Tibial nerve (tissue), 4 donors: ENCODE measurements at regions not wholly inside any gene's neighbourhood (a gene's known extent, or its start where the extent isn't known, plus 50 kb on each side); places are given as distances from the start of the nearest gene placed in this dataset.

Experiments
- DNase-seq, 2 donors: peaks; one replicate each; pipeline ENCODE4 v3.0.0-alpha.2; 2019; ENCODE audit warnings: low spot score in 2 of 2
- H3K27ac ChIP-seq, 4 donors: fragments of 200-600 bp; sonication (generic) in 3 of 4; one replicate each; pipeline ENCODE4 v1.5.1; 2017 to 2019; ENCODE audit warnings: mild to moderate bottlenecking in 1 of 4
- H3K27me3 ChIP-seq, 2 donors: fragments of 200-600 bp; sonication (generic) in 1 of 2; one replicate each; pipeline versions ENCODE4 v1.5.1 to v1.6.0; 2017 to 2019
- H3K36me3 ChIP-seq, 3 donors: fragments of 200-600 bp; sonication (generic); one replicate each; pipeline ENCODE4 v1.5.1; 2018 to 2019
- H3K4me1 ChIP-seq, 4 donors: fragments of 200-600 bp; sonication (generic) in 3 of 4; one replicate each; pipeline ENCODE4 v1.5.1; 2017 to 2019
- H3K4me3 ChIP-seq, 4 donors: fragments of 200-600 bp; sonication (generic) in 3 of 4; one replicate each; pipeline ENCODE4 v1.5.1; 2017 to 2019; ENCODE audit warnings: mild to moderate bottlenecking in 1 of 4, moderate library complexity in 1 of 4
- H3K9me3 ChIP-seq, 4 donors: fragments of 200-600 bp; sonication (generic) in 3 of 4; one replicate each; pipeline ENCODE4 v1.5.1; 2017 to 2019
- EP300 ChIP-seq, 2 donors: sonication (generic); formaldehyde crosslinking; IDR thresholded peaks; one replicate each; pipeline ENCODE4 v1.6.1; 2017; ENCODE audit warnings: antibody characterized with exemption in 2 of 2, mild to moderate bottlenecking in 1 of 2
- POLR2A ChIP-seq, 2 donors: fragments of 450-650 bp; IDR thresholded peaks; one replicate each; pipeline ENCODE4 v1.6.1; 2017; ENCODE audit warnings: antibody characterized with exemption in 2 of 2, mild to moderate bottlenecking in 2 of 2, moderate library complexity in 2 of 2
- WGBS, 2 donors: methylation state at CpG; one replicate each; pipeline ENCODE4 v1.1.5; 2018; 5-methylcytosine and 5-hydroxymethylcytosine counted together
- TF ChIP-seq, protein P1 (sequence below), 5 experiments: fragments of 200-600 bp in 3 of 5; fragments of 450-650 bp in 2 of 5; sonication (generic) in 3 of 5; IDR thresholded peaks; one replicate each; pipeline ENCODE4 v1.5.1; 2016 to 2019; ENCODE audit warnings: antibody characterized with exemption in 5 of 5, mild to moderate bottlenecking in 3 of 5, moderate library complexity in 2 of 5

- no peak for DNase-seq
- 77 to 85% methylated on average over 4 of the region's 4 CpGs for WGBS, 2 donors
- H3K27me3 ChIP-seq, result no peaks in the 10 kb centered on the region
- H3K9me3 ChIP-seq, result peaks cover 0 to 18% (median 2%) of the 10 kb centered on the region in 4 donors
- H3K4me1 ChIP-seq, result no peaks in the 10 kb centered on the region
- TF ChIP-seq, protein P1, sequence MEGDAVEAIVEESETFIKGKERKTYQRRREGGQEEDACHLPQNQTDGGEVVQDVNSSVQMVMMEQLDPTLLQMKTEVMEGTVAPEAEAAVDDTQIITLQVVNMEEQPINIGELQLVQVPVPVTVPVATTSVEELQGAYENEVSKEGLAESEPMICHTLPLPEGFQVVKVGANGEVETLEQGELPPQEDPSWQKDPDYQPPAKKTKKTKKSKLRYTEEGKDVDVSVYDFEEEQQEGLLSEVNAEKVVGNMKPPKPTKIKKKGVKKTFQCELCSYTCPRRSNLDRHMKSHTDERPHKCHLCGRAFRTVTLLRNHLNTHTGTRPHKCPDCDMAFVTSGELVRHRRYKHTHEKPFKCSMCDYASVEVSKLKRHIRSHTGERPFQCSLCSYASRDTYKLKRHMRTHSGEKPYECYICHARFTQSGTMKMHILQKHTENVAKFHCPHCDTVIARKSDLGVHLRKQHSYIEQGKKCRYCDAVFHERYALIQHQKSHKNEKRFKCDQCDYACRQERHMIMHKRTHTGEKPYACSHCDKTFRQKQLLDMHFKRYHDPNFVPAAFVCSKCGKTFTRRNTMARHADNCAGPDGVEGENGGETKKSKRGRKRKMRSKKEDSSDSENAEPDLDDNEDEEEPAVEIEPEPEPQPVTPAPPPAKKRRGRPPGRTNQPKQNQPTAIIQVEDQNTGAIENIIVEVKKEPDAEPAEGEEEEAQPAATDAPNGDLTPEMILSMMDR (IDR thresholded peaks at IDR 0.05), result no peak
- TF ChIP-seq POLR2A (IDR thresholded peaks at IDR 0.05) (no peak), EP300 (IDR thresholded peaks at IDR 0.05) (no peak)
- H3K4me3 ChIP-seq, result no peak overlapping the region
- no peak overlapping the region for H3K27ac ChIP-seq
- H3K36me3 ChIP-seq, result no peaks in the 10 kb centered on the region
Observed at GRCh38 chr15:54815556-54815955, 381.2 kb downstream of the RSL24D1 start.

DNA sequence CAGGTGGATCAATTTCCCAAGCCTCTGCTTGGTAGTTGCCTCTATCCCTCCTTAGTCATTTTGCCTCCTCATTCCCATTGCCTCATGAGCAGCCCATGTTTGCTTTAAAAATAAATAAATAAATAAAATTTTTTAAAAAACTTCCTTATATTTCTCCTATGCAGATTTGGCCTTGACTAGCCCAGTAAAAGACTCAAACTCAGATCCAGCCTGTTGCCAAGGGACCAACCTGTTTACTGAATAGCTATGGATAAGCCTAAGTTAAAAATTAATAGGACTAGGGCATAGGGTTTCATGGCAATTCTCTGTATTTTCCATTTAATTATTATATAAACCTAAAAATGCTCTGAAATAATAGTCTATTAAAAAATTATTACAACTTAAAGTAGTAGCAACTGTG is 384.4 kb downstream of the RSL24D1 start:
- H3K4me1 ChIP-seq, result no peaks in the 10 kb centered on the region
- no peak overlapping the region for H3K4me3 ChIP-seq
- H3K36me3 ChIP-seq, result no peaks in the 10 kb centered on the region
- no peak overlapping the region for H3K27ac ChIP-seq
- TF ChIP-seq, protein P1 (IDR thresholded peaks at IDR 0.05), result no peak
- TF ChIP-seq POLR2A (IDR thresholded peaks at IDR 0.05), result no peak
- no peak for TF ChIP-seq EP300 (IDR thresholded peaks at IDR 0.05)
- H3K27me3 ChIP-seq, result no peaks in the 10 kb centered on the region
- DNase-seq, result no peak
- H3K9me3 ChIP-seq, result peaks cover 0 to 18% (median 2%) of the 10 kb centered on the region in 4 donors

GRCh38 chr15:54810496-54810895 is 386.2 kb downstream of the RSL24D1 start:
- H3K4me1 ChIP-seq, result no peaks in the 10 kb centered on the region
- no peaks in the 10 kb centered on the region for H3K36me3 ChIP-seq
- TF ChIP-seq EP300 (IDR thresholded peaks at IDR 0.05), result no peak
- no peak for TF ChIP-seq POLR2A (IDR thresholded peaks at IDR 0.05)
- TF ChIP-seq, protein P1 (IDR thresholded peaks at IDR 0.05), result no peak
- H3K4me3 ChIP-seq, result no peak overlapping the region
- no peak for DNase-seq
- H3K27ac ChIP-seq, result no peak overlapping the region
- H3K9me3 ChIP-seq, result peaks cover 0 to 18% (median 2%) of the 10 kb centered on the region in 4 donors
- no peaks in the 10 kb centered on the region for H3K27me3 ChIP-seq

DNA sequence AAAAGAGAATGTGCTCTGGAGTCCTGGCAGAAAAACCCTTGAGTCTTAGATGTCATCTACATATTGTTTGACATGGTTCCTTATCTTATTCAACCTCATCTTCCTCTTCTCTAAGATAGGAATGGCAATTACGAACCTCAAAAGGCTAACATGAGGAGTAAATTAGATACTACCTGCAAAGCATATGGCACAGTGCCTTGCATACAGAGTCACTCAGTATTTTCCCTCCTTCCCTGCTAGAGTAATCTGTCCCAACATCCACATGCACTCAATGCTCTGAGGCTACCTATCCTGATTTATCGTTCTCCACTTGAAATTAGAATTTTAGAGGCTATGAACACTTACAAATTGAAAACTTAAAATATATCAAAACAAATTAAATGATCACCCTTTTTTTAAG is 386.7 kb downstream of the RSL24D1 start:
- no peaks in the 10 kb centered on the region for H3K27me3 ChIP-seq
- no peak for DNase-seq
- H3K36me3 ChIP-seq, result no peaks in the 10 kb centered on the region
- no peak overlapping the region for H3K27ac ChIP-seq
- 86 to 90% methylated on average over 2 of the region's 2 CpGs for WGBS, 2 donors
- H3K9me3 ChIP-seq, result peaks cover 0 to 18% (median 2%) of the 10 kb centered on the region in 4 donors
- TF ChIP-seq, protein P1 (IDR thresholded peaks at IDR 0.05), result no peak
- TF ChIP-seq EP300 (IDR thresholded peaks at IDR 0.05), result no peak
- no peak for TF ChIP-seq POLR2A (IDR thresholded peaks at IDR 0.05)
- no peak overlapping the region for H3K4me3 ChIP-seq
- no peaks in the 10 kb centered on the region for H3K4me1 ChIP-seq

- H3K36me3 ChIP-seq, result no peaks in the 10 kb centered on the region
- no peak overlapping the region for H3K27ac ChIP-seq
- 83 to 86% methylated on average over 3 of the region's 3 CpGs for WGBS, 2 donors
Observed at GRCh38 chr15:54808321-54808720, 388.4 kb downstream of the RSL24D1 start.

More at GRCh38 chr15:54808321-54808720, 388.4 kb downstream of the RSL24D1 start:
- no peaks in the 10 kb centered on the region for H3K4me1 ChIP-seq
- no peak for DNase-seq
- H3K9me3 ChIP-seq, result peaks cover 0 to under 1% (median 0%) of the 10 kb centered on the region in 4 donors
- no peaks in the 10 kb centered on the region for H3K27me3 ChIP-seq
- TF ChIP-seq EP300 (IDR thresholded peaks at IDR 0.05) (no peak), POLR2A (IDR thresholded peaks at IDR 0.05) (no peak)
- TF ChIP-seq, protein P1 (IDR thresholded peaks at IDR 0.05), result no peak
- no peak overlapping the region for H3K4me3 ChIP-seq
